ENCODE measurements at regions not wholly inside any gene's neighbourhood (a gene's known extent, or its start where the extent isn't known, plus 50 kb on each side); places are given as distances from the start of the nearest gene placed in this dataset.

GRCh38 chr13:81395368-81395767 lies 1054.4 kb upstream of the SPRY2 start:
- Histone ChIP-seq H3K4me1 (ENCODE audit: control insufficient read depth in 5 of 5, insufficient read depth in 5 of 5, low read length in 5 of 5) (peaks cover 0 to 6% (median 0%) of the 10 kb centered on the region in 5 donors), H3K27me3 (ENCODE audit: control insufficient read depth in 5 of 5, insufficient read depth in 4 of 5, low read length in 5 of 5) (no peaks in the 10 kb centered on the region), H3K27ac (ENCODE audit: low read depth, low read length) (no peak overlapping the region), H3K36me3 (ENCODE audit: control insufficient read depth in 5 of 5, insufficient read depth in 5 of 5, low read length in 5 of 5) (no peaks in the 10 kb centered on the region), H3K9ac (ENCODE audit: low read length in 5 of 5) (no peak overlapping the region), H3K4me3 (ENCODE audit: low read depth in 1 of 5, low read length in 5 of 5) (peak overlapping the region in 2 of 5 donors; percentile 17 to 44), H3K9me3 (ENCODE audit: control insufficient read depth in 5 of 5, low read length in 5 of 5) (no peaks in the 10 kb centered on the region)

GRCh38 chr13:81394640-81395039 lies 1053.7 kb upstream of the SPRY2 start:
- H3K4me3 ChIP-seq (ENCODE audit: low read depth in 1 of 5, low read length in 5 of 5): no peak overlapping the region
- H3K4me1 ChIP-seq (ENCODE audit: control insufficient read depth in 5 of 5, insufficient read depth in 5 of 5, low read length in 5 of 5): peaks cover 0 to 6% (median 0%) of the 10 kb centered on the region in 5 donors
- H3K36me3 ChIP-seq (ENCODE audit: control insufficient read depth in 5 of 5, insufficient read depth in 5 of 5, low read length in 5 of 5): no peaks in the 10 kb centered on the region
- H3K27me3 ChIP-seq (ENCODE audit: control insufficient read depth in 5 of 5, insufficient read depth in 4 of 5, low read length in 5 of 5): no peaks in the 10 kb centered on the region
- no peak overlapping the region for H3K9ac ChIP-seq (ENCODE audit: low read length in 5 of 5)
- H3K27ac ChIP-seq (ENCODE audit: low read depth, low read length): no peak overlapping the region
- no peaks in the 10 kb centered on the region for H3K9me3 ChIP-seq (ENCODE audit: control insufficient read depth in 5 of 5, low read length in 5 of 5)

GRCh38 chr13:81393721-81394120 lies 1052.8 kb upstream of the SPRY2 start:
- Histone ChIP-seq H3K4me3 (ENCODE audit: low read depth in 1 of 5, low read length in 5 of 5) (no peak overlapping the region), H3K27ac (ENCODE audit: low read depth, low read length) (no peak overlapping the region), H3K4me1 (ENCODE audit: control insufficient read depth in 5 of 5, insufficient read depth in 5 of 5, low read length in 5 of 5) (peaks cover 0 to 6% (median 0%) of the 10 kb centered on the region in 5 donors), H3K9ac (ENCODE audit: low read length in 5 of 5) (no peak overlapping the region), H3K36me3 (ENCODE audit: control insufficient read depth in 5 of 5, insufficient read depth in 5 of 5, low read length in 5 of 5) (no peaks in the 10 kb centered on the region), H3K27me3 (ENCODE audit: control insufficient read depth in 5 of 5, insufficient read depth in 4 of 5, low read length in 5 of 5) (no peaks in the 10 kb centered on the region), H3K9me3 (ENCODE audit: control insufficient read depth in 5 of 5, low read length in 5 of 5) (no peaks in the 10 kb centered on the region)

GRCh38 chr13:81393110-81393509 lies 1052.2 kb upstream of the SPRY2 start:
- H3K9ac ChIP-seq (ENCODE audit: low read length in 5 of 5): no peak overlapping the region
- no peak overlapping the region for H3K4me3 ChIP-seq (ENCODE audit: low read depth in 1 of 5, low read length in 5 of 5)
- H3K4me1 ChIP-seq (ENCODE audit: control insufficient read depth in 5 of 5, insufficient read depth in 5 of 5, low read length in 5 of 5): peaks cover 0 to 6% (median 0%) of the 10 kb centered on the region in 5 donors
- H3K36me3 ChIP-seq (ENCODE audit: control insufficient read depth in 5 of 5, insufficient read depth in 5 of 5, low read length in 5 of 5): no peaks in the 10 kb centered on the region
- H3K9me3 ChIP-seq (ENCODE audit: control insufficient read depth in 5 of 5, low read length in 5 of 5): no peaks in the 10 kb centered on the region
- H3K27me3 ChIP-seq (ENCODE audit: control insufficient read depth in 5 of 5, insufficient read depth in 4 of 5, low read length in 5 of 5): no peaks in the 10 kb centered on the region
- no peak overlapping the region for H3K27ac ChIP-seq (ENCODE audit: low read depth, low read length)

GRCh38 chr13:81388400-81388799 lies 1047.5 kb upstream of the SPRY2 start:
- no peak overlapping the region for H3K27ac ChIP-seq (ENCODE audit: low read depth, low read length)
- no peak overlapping the region for H3K9ac ChIP-seq (ENCODE audit: low read length in 5 of 5)
- no peaks in the 10 kb centered on the region for H3K36me3 ChIP-seq (ENCODE audit: control insufficient read depth in 5 of 5, insufficient read depth in 5 of 5, low read length in 5 of 5)
- no peaks in the 10 kb centered on the region for H3K4me1 ChIP-seq (ENCODE audit: control insufficient read depth in 5 of 5, insufficient read depth in 5 of 5, low read length in 5 of 5)
- no peaks in the 10 kb centered on the region for H3K9me3 ChIP-seq (ENCODE audit: control insufficient read depth in 5 of 5, low read length in 5 of 5)
- no peak overlapping the region for H3K4me3 ChIP-seq (ENCODE audit: low read depth in 1 of 5, low read length in 5 of 5)
- H3K27me3 ChIP-seq (ENCODE audit: control insufficient read depth in 5 of 5, insufficient read depth in 4 of 5, low read length in 5 of 5): no peaks in the 10 kb centered on the region

- no peaks in the 10 kb centered on the region for H3K9me3 ChIP-seq (ENCODE audit: control insufficient read depth in 5 of 5, low read length in 5 of 5)
- H3K4me1 ChIP-seq (ENCODE audit: control insufficient read depth in 5 of 5, insufficient read depth in 5 of 5, low read length in 5 of 5): no peaks in the 10 kb centered on the region
- H3K9ac ChIP-seq (ENCODE audit: low read length in 5 of 5): no peak overlapping the region
- no peaks in the 10 kb centered on the region for H3K27me3 ChIP-seq (ENCODE audit: control insufficient read depth in 5 of 5, insufficient read depth in 4 of 5, low read length in 5 of 5)
- H3K36me3 ChIP-seq (ENCODE audit: control insufficient read depth in 5 of 5, insufficient read depth in 5 of 5, low read length in 5 of 5): no peaks in the 10 kb centered on the region
- no peak overlapping the region for H3K4me3 ChIP-seq (ENCODE audit: low read depth in 1 of 5, low read length in 5 of 5)
- no peak overlapping the region for H3K27ac ChIP-seq (ENCODE audit: low read depth, low read length)
These were observed 1042.5 kb upstream of the SPRY2 start for GRCh38 chr13:81383444-81383843.

GRCh38 chr13:81382246-81382645 lies 1041.3 kb upstream of the SPRY2 start:
- Histone ChIP-seq H3K27ac (ENCODE audit: low read depth, low read length) (no peak overlapping the region), H3K4me1 (ENCODE audit: control insufficient read depth in 5 of 5, insufficient read depth in 5 of 5, low read length in 5 of 5) (no peaks in the 10 kb centered on the region), H3K27me3 (ENCODE audit: control insufficient read depth in 5 of 5, insufficient read depth in 4 of 5, low read length in 5 of 5) (no peaks in the 10 kb centered on the region), H3K9me3 (ENCODE audit: control insufficient read depth in 5 of 5, low read length in 5 of 5) (no peaks in the 10 kb centered on the region), H3K9ac (ENCODE audit: low read length in 5 of 5) (no peak overlapping the region), H3K4me3 (ENCODE audit: low read depth in 1 of 5, low read length in 5 of 5) (no peak overlapping the region), H3K36me3 (ENCODE audit: control insufficient read depth in 5 of 5, insufficient read depth in 5 of 5, low read length in 5 of 5) (no peaks in the 10 kb centered on the region)

- Histone ChIP-seq H3K4me3 (ENCODE audit: low read depth in 1 of 5, low read length in 5 of 5) (no peak overlapping the region), H3K9ac (ENCODE audit: low read length in 5 of 5) (no peak overlapping the region), H3K27me3 (ENCODE audit: control insufficient read depth in 5 of 5, insufficient read depth in 4 of 5, low read length in 5 of 5) (no peaks in the 10 kb centered on the region), H3K36me3 (ENCODE audit: control insufficient read depth in 5 of 5, insufficient read depth in 5 of 5, low read length in 5 of 5) (no peaks in the 10 kb centered on the region), H3K27ac (ENCODE audit: low read depth, low read length) (no peak overlapping the region), H3K9me3 (ENCODE audit: control insufficient read depth in 5 of 5, low read length in 5 of 5) (no peaks in the 10 kb centered on the region), H3K4me1 (ENCODE audit: control insufficient read depth in 5 of 5, insufficient read depth in 5 of 5, low read length in 5 of 5) (no peaks in the 10 kb centered on the region)
These were observed 1040.6 kb upstream of the SPRY2 start for GRCh38 chr13:81381560-81381959.

- Histone ChIP-seq H3K36me3 (ENCODE audit: control insufficient read depth in 5 of 5, insufficient read depth in 5 of 5, low read length in 5 of 5) (no peaks in the 10 kb centered on the region), H3K27ac (ENCODE audit: low read depth, low read length) (no peak overlapping the region), H3K9me3 (ENCODE audit: control insufficient read depth in 5 of 5, low read length in 5 of 5) (no peaks in the 10 kb centered on the region), H3K9ac (ENCODE audit: low read length in 5 of 5) (no peak overlapping the region), H3K4me1 (ENCODE audit: control insufficient read depth in 5 of 5, insufficient read depth in 5 of 5, low read length in 5 of 5) (no peaks in the 10 kb centered on the region), H3K27me3 (ENCODE audit: control insufficient read depth in 5 of 5, insufficient read depth in 4 of 5, low read length in 5 of 5) (no peaks in the 10 kb centered on the region), H3K4me3 (ENCODE audit: low read depth in 1 of 5, low read length in 5 of 5) (no peak overlapping the region)
These were observed 1038.3 kb upstream of the SPRY2 start for GRCh38 chr13:81379183-81379582.

- Histone ChIP-seq H3K27me3 (ENCODE audit: control insufficient read depth in 5 of 5, insufficient read depth in 4 of 5, low read length in 5 of 5) (peaks cover 0 to 2% (median 0%) of the 10 kb centered on the region in 5 donors), H3K9me3 (ENCODE audit: control insufficient read depth in 5 of 5, low read length in 5 of 5) (no peaks in the 10 kb centered on the region), H3K4me3 (ENCODE audit: low read depth in 1 of 5, low read length in 5 of 5) (no peak overlapping the region), H3K27ac (ENCODE audit: low read depth, low read length) (no peak overlapping the region), H3K4me1 (ENCODE audit: control insufficient read depth in 5 of 5, insufficient read depth in 5 of 5, low read length in 5 of 5) (no peaks in the 10 kb centered on the region), H3K9ac (ENCODE audit: low read length in 5 of 5) (no peak overlapping the region), H3K36me3 (ENCODE audit: control insufficient read depth in 5 of 5, insufficient read depth in 5 of 5, low read length in 5 of 5) (no peaks in the 10 kb centered on the region)
These were observed 1037.0 kb upstream of the SPRY2 start for GRCh38 chr13:81377921-81378320.

GRCh38 chr13:81375709-81376108 lies 1034.8 kb upstream of the SPRY2 start:
- Histone ChIP-seq H3K36me3 (ENCODE audit: control insufficient read depth in 5 of 5, insufficient read depth in 5 of 5, low read length in 5 of 5) (no peaks in the 10 kb centered on the region), H3K9me3 (ENCODE audit: control insufficient read depth in 5 of 5, low read length in 5 of 5) (no peaks in the 10 kb centered on the region)

More at GRCh38 chr13:81375709-81376108, 1034.8 kb upstream of the SPRY2 start:
- peaks cover 0 to 2% (median 0%) of the 10 kb centered on the region in 5 donors for H3K27me3 ChIP-seq (ENCODE audit: control insufficient read depth in 5 of 5, insufficient read depth in 4 of 5, low read length in 5 of 5)
- H3K4me1 ChIP-seq (ENCODE audit: control insufficient read depth in 5 of 5, insufficient read depth in 5 of 5, low read length in 5 of 5): no peaks in the 10 kb centered on the region
- no peak overlapping the region for H3K27ac ChIP-seq (ENCODE audit: low read depth, low read length)
- no peak overlapping the region for H3K9ac ChIP-seq (ENCODE audit: low read length in 5 of 5)
- no peak overlapping the region for H3K4me3 ChIP-seq (ENCODE audit: low read depth in 1 of 5, low read length in 5 of 5)
